DOHH2 (cell line): ENCODE measurements at regions not wholly inside any gene's neighbourhood (a gene's known extent, or its start where the extent isn't known, plus 50 kb on each side); places are given as distances from the start of the nearest gene placed in this dataset.

Experiments
- EZH2phosphoT487 ChIP-seq: fragments of 200-600 bp; sonication (generic); IDR thresholded peaks from 2 replicates; pipeline ENCODE4 v1.6.1; 2017; ENCODE audit warnings: borderline replicate concordance, mild to moderate bottlenecking, antibody characterized with exemption, low read length, moderate library complexity, mixed read lengths
- TF ChIP-seq, protein P1 (sequence below): fragments of 200-600 bp; sonication (generic); IDR thresholded peaks from one replicate; pipeline ENCODE4 v1.5.1; 2014; ENCODE audit warnings: antibody characterized with exemption, mild to moderate bottlenecking, low read depth, low read length; ENCODE audit not compliant: poor library complexity, severe bottlenecking

- TF ChIP-seq, protein P1, sequence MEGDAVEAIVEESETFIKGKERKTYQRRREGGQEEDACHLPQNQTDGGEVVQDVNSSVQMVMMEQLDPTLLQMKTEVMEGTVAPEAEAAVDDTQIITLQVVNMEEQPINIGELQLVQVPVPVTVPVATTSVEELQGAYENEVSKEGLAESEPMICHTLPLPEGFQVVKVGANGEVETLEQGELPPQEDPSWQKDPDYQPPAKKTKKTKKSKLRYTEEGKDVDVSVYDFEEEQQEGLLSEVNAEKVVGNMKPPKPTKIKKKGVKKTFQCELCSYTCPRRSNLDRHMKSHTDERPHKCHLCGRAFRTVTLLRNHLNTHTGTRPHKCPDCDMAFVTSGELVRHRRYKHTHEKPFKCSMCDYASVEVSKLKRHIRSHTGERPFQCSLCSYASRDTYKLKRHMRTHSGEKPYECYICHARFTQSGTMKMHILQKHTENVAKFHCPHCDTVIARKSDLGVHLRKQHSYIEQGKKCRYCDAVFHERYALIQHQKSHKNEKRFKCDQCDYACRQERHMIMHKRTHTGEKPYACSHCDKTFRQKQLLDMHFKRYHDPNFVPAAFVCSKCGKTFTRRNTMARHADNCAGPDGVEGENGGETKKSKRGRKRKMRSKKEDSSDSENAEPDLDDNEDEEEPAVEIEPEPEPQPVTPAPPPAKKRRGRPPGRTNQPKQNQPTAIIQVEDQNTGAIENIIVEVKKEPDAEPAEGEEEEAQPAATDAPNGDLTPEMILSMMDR: no peak
- TF ChIP-seq EZH2phosphoT487: no peak
Measured at GRCh38 chr9:2386566-2386965, 235.0 kb upstream of the VLDLR start.
